Naive thymus-derived CD8-positive, alpha-beta T cell (primary cell): ENCODE measurements at regions not wholly inside any gene's neighbourhood (a gene's known extent, or its start where the extent isn't known, plus 50 kb on each side); places are given as distances from the start of the nearest gene placed in this dataset.
"Not testable (repeated sequence)": the region's sequence is repeated elsewhere in the genome, so short reads cannot be mapped to it uniquely, and the experiment has no call there.

Experiments used
- ATAC-seq, 2 donors: fragments of 150-1000 bp; cut with Tn5 transposase in 1 of 2; sonication (Bioruptor Pico), chemical (Tn5 transposase) in 1 of 2; 1 replicate in 1 of 2; 2 replicates in 1 of 2; pipeline ENCODE4 v1.10.0; 2021; ENCODE audit warnings: mild to moderate bottlenecking in 2 of 2, moderate library complexity in 2 of 2
- POLR2A ChIA-PET: fragments of 350-600 bp; sonication (Branson Sonifier 250); formaldehyde crosslinking; loops from one replicate; lab custom pipeline; 2021; ENCODE audit warnings: antibody characterized with exemption; lab: Charles Lee
- DNase-seq, 10 donors: peaks; one replicate each; pipeline versions ENCODE4 v3.0.0 to v3.0.0-alpha.2; 2020 to 2022
- H3K27ac Mint-ChIP-seq, 10 donors: one replicate each; pipeline ENCODE4 v1.8.0; 2020 to 2022; ENCODE audit warnings: mild to moderate bottlenecking in 10 of 10, mixed read lengths in 10 of 10, moderate library complexity in 4 of 10, inconsistent platforms in 1 of 10
- H3K27me3 Mint-ChIP-seq, 5 donors: one replicate each; pipeline ENCODE4 v1.8.0; 2021 to 2022; ENCODE audit warnings: mixed read lengths in 5 of 5
- H3K36me3 Mint-ChIP-seq, 3 donors: one replicate each; pipeline ENCODE4 v1.8.0; 2020 to 2022; ENCODE audit warnings: mixed read lengths in 3 of 3, mild to moderate bottlenecking in 2 of 3, inconsistent platforms in 1 of 3
- H3K4me1 Mint-ChIP-seq, 4 donors: one replicate each; pipeline ENCODE4 v1.8.0; 2021 to 2022; ENCODE audit warnings: mixed read lengths in 4 of 4
- H3K4me3 Mint-ChIP-seq, 10 donors: one replicate each; pipeline ENCODE4 v1.8.0; 2020 to 2022; ENCODE audit warnings: mild to moderate bottlenecking in 10 of 10, mixed read lengths in 10 of 10, moderate library complexity in 6 of 10, inconsistent platforms in 1 of 10
- H3K9me3 Mint-ChIP-seq, 9 donors: one replicate each; pipeline ENCODE4 v1.8.0; 2020 to 2022; ENCODE audit warnings: mixed read lengths in 9 of 9, mild to moderate bottlenecking in 3 of 9, inconsistent platforms in 1 of 9, moderate library complexity in 1 of 9

GRCh38 chr21:5055027-5055754, 5466.2 kb upstream of the TPTE start:
- H3K27me3 Mint-ChIP-seq, H3K4me1 Mint-ChIP-seq, DNase-seq, H3K9me3 Mint-ChIP-seq, ATAC-seq, H3K27ac Mint-ChIP-seq, H3K4me3 Mint-ChIP-seq, H3K36me3 Mint-ChIP-seq, POLR2A ChIA-PET: not testable (repeated sequence)

GRCh38 chr21:5055996-5056962, 5465.1 kb upstream of the TPTE start:
- POLR2A ChIA-PET, H3K4me3 Mint-ChIP-seq, H3K9me3 Mint-ChIP-seq, H3K36me3 Mint-ChIP-seq, DNase-seq, H3K27ac Mint-ChIP-seq, H3K4me1 Mint-ChIP-seq, H3K27me3 Mint-ChIP-seq: not testable (repeated sequence)
- peak; percentile 90 to 95 for ATAC-seq

- H3K27me3 Mint-ChIP-seq, POLR2A ChIA-PET, H3K4me1 Mint-ChIP-seq, DNase-seq, H3K4me3 Mint-ChIP-seq, H3K36me3 Mint-ChIP-seq, H3K27ac Mint-ChIP-seq, ATAC-seq, H3K9me3 Mint-ChIP-seq: not testable (repeated sequence)
Measured at GRCh38 chr21:5057077-5057476, 5464.3 kb upstream of the TPTE start.

GRCh38 chr21:5060364-5061083, 5460.9 kb upstream of the TPTE start:
- DNase-seq, H3K36me3 Mint-ChIP-seq, H3K9me3 Mint-ChIP-seq, H3K27ac Mint-ChIP-seq, POLR2A ChIA-PET, H3K27me3 Mint-ChIP-seq, H3K4me3 Mint-ChIP-seq, ATAC-seq, H3K4me1 Mint-ChIP-seq: not testable (repeated sequence)

GRCh38 chr21:5064581-5065142, 5456.7 kb upstream of the TPTE start:
- H3K9me3 Mint-ChIP-seq, H3K36me3 Mint-ChIP-seq, H3K27ac Mint-ChIP-seq, ATAC-seq, DNase-seq, H3K27me3 Mint-ChIP-seq, POLR2A ChIA-PET, H3K4me3 Mint-ChIP-seq, H3K4me1 Mint-ChIP-seq: not testable (repeated sequence)

DNA sequence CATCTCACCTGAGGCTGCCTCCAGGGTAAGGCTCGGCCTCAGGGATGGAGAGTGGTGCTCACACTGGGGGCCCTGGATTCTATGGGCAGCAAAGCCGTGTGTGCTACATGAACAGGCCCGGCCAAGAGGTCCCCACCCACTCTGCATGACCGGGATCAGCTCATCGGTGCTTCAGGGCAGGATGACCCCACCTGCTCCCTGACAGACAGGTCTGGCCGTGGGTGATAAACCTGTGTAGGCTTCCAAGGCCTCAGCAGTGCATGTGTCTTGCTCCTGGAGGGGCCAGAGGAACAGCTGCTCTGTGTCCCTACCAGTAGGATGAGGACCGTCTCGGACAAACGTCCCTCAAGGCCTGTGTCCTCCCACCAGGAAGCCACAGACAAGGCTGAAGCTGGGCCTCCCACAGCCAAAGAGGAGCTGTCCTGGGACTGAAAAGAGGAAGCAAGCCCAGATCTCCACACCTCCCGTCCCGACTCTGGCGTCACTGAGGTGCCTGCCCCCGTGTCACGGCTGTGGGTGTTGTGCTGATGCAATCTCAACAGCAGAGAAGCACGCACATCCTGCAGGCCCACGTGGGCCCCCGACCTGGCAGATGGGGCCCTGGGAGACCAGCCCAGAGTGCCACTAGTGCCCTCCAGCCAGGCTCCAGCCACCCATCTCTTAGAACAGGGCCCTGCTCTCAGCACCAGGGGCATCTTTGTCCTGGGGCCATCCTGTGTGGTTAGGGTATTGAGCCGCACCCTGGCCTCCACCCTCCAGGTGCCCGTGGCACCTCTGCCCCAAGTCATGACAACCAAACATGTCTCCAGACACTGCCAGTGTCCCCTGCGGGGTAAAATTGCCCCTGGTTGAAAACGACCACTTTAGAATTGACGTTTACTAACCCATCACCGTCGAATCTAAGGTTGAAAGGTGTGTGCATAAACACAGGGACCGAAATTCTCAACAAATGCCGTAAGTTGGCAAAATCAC, 5455.9 kb upstream of the TPTE start:
- DNase-seq = peak in 8 of 10 donors; percentile 19 to 77 (median 46)
- peak; percentile 91 to 98 for ATAC-seq

GRCh38 chr21:5066682-5067251, 5454.6 kb upstream of the TPTE start:
- H3K4me3 Mint-ChIP-seq, ATAC-seq, H3K27me3 Mint-ChIP-seq, POLR2A ChIA-PET, H3K36me3 Mint-ChIP-seq, H3K4me1 Mint-ChIP-seq, H3K27ac Mint-ChIP-seq, DNase-seq, H3K9me3 Mint-ChIP-seq: not testable (repeated sequence)

More for the DNA sequence above, 5455.9 kb upstream of the TPTE start:
- H3K9me3 Mint-ChIP-seq, H3K27me3 Mint-ChIP-seq, H3K4me1 Mint-ChIP-seq, H3K36me3 Mint-ChIP-seq, H3K4me3 Mint-ChIP-seq, POLR2A ChIA-PET: not testable (repeated sequence)
- peak overlapping the region in 2 of 10 donors; percentile 28 to 81 for H3K27ac Mint-ChIP-seq

GRCh38 chr21:5067326-5068048, 5453.9 kb upstream of the TPTE start:
- H3K4me1 Mint-ChIP-seq, POLR2A ChIA-PET, H3K4me3 Mint-ChIP-seq, H3K36me3 Mint-ChIP-seq, H3K27me3 Mint-ChIP-seq, H3K27ac Mint-ChIP-seq, ATAC-seq, H3K9me3 Mint-ChIP-seq, DNase-seq: not testable (repeated sequence)

GRCh38 chr21:5068649-5069048, 5452.7 kb upstream of the TPTE start:
- H3K4me3 Mint-ChIP-seq, DNase-seq, ATAC-seq, H3K9me3 Mint-ChIP-seq, H3K4me1 Mint-ChIP-seq, POLR2A ChIA-PET, H3K36me3 Mint-ChIP-seq, H3K27ac Mint-ChIP-seq, H3K27me3 Mint-ChIP-seq: not testable (repeated sequence)

GRCh38 chr21:5071180-5071579, 5450.2 kb upstream of the TPTE start:
- POLR2A ChIA-PET, H3K36me3 Mint-ChIP-seq, H3K27me3 Mint-ChIP-seq, H3K27ac Mint-ChIP-seq, H3K4me3 Mint-ChIP-seq, H3K4me1 Mint-ChIP-seq, H3K9me3 Mint-ChIP-seq, ATAC-seq, DNase-seq: not testable (repeated sequence)

DNA sequence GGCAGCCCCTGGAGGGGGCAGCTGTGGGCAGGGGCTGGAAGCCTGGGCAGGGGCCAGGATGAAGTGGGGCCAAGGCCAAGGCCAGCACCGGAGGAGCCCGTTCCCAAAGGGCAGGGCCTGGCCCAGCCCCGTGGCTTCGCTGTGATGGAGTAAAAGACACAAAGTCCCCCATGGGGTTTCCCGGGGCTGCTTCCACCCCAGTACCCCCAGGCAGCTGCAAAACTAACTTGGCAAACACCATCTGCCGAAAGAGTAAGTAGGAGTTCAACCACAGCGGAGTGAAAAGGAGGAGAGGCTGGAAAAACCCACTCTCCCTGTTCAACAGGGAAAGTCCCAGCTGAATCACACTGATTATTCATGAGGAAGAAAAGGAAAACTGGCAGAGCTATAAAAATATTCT, 5444.5 kb upstream of the TPTE start:
- POLR2A ChIA-PET, DNase-seq, H3K4me1 Mint-ChIP-seq, ATAC-seq, H3K4me3 Mint-ChIP-seq, H3K36me3 Mint-ChIP-seq, H3K27me3 Mint-ChIP-seq, H3K27ac Mint-ChIP-seq, H3K9me3 Mint-ChIP-seq: not testable (repeated sequence)
